Brain microvascular endothelial cell (primary cell): ENCODE measurements at regions not wholly inside any gene's neighbourhood (a gene's known extent, or its start where the extent isn't known, plus 50 kb on each side); places are given as distances from the start of the nearest gene placed in this dataset.

Experiments
- DNase-seq: peaks from one replicate; pipeline ENCODE4 v3.0.0-alpha.2; 2020
- H3K27ac ChIP-seq: fragments of 250-450 bp; sonication (Bioruptor Pico); 2 replicates; pipeline ENCODE4 v1.5.1; 2020; ENCODE audit warnings: mild to moderate bottlenecking, moderate library complexity
- H3K27me3 ChIP-seq: fragments of 250-450 bp; sonication (Bioruptor Pico); replicated peaks from 2 replicates; pipeline ENCODE4 v1.5.1; 2020; ENCODE audit warnings: mild to moderate bottlenecking
- H3K36me3 ChIP-seq: fragments of 250-450 bp; sonication (Bioruptor Pico); replicated peaks from 2 replicates; pipeline ENCODE4 v1.5.1; 2020; ENCODE audit warnings: mild to moderate bottlenecking
- H3K4me3 ChIP-seq: 2 replicates; pipeline ENCODE4 v1.5.1; 2011; ENCODE audit warnings: low read depth, mild to moderate bottlenecking, control low read depth, low read length, moderate library complexity
- CTCF ChIP-seq: IDR thresholded peaks from 2 replicates; pipeline ENCODE4 v1.5.1; 2011; ENCODE audit warnings: low read depth, mild to moderate bottlenecking, moderate library complexity, low read length, control low read depth, inconsistent platforms; ENCODE audit errors: missing control alignments
- in situ Hi-C: cut with HindIII; loops from 2 replicates; pipeline ENCODE4 v1.10.0; 2017; ENCODE audit warnings: low sequenced_read_pairs, low pct_ligation_motif_present

- no peaks in the 10 kb centered on the region for H3K27me3 ChIP-seq
- in situ Hi-C loops, result no loop called here
- no peak overlapping the region for H3K4me3 ChIP-seq
- no peak overlapping the region for H3K27ac ChIP-seq
- no peak for TF ChIP-seq CTCF
- no peak for DNase-seq
- H3K36me3 ChIP-seq, result no peaks in the 10 kb centered on the region
Observed at GRCh38 chr13:73323615-73324014, 264.8 kb downstream of the KLF5 start.

- no peak for DNase-seq
- no peak overlapping the region for H3K4me3 ChIP-seq
- no peak overlapping the region for H3K27ac ChIP-seq
- no peaks in the 10 kb centered on the region for H3K27me3 ChIP-seq
- in situ Hi-C loops, result no loop called here
- no peak for TF ChIP-seq CTCF
- H3K36me3 ChIP-seq, result no peaks in the 10 kb centered on the region
Observed at GRCh38 chr13:73321043-73321442, 262.2 kb downstream of the KLF5 start.

DNA sequence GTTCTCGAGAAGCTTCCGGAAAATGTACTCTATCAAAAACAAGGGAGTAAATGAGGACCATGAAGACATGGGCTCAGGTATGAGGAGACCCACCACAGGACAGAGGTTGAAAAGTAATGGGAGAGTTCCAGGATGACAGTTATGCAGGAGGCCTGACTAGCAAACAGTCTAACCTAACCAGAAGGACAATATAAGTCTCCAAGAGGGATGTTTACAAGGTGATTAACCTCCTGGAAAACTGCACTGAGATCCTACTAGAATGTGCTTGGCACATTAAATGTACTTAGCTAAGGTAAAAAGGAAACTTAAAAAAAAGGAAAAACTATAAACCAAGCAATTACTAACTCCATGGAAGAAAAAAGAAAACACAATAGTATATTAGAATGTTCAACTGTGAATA lies 258.3 kb downstream of the KLF5 start:
- H3K4me3 ChIP-seq, result no peak overlapping the region
- H3K36me3 ChIP-seq, result no peaks in the 10 kb centered on the region
- no peak for TF ChIP-seq CTCF
- no peak for DNase-seq
- no peaks in the 10 kb centered on the region for H3K27me3 ChIP-seq
- in situ Hi-C loops, result no loop called here
- no peak overlapping the region for H3K27ac ChIP-seq

GRCh38 chr13:73310366-73310765 lies 251.6 kb downstream of the KLF5 start:
- H3K36me3 ChIP-seq, result no peaks in the 10 kb centered on the region
- H3K4me3 ChIP-seq, result no peak overlapping the region
- H3K27ac ChIP-seq, result no peak overlapping the region
- TF ChIP-seq CTCF, result no peak
- in situ Hi-C loops, result no loop called here
- DNase-seq, result no peak
- H3K27me3 ChIP-seq, result no peaks in the 10 kb centered on the region

DNA sequence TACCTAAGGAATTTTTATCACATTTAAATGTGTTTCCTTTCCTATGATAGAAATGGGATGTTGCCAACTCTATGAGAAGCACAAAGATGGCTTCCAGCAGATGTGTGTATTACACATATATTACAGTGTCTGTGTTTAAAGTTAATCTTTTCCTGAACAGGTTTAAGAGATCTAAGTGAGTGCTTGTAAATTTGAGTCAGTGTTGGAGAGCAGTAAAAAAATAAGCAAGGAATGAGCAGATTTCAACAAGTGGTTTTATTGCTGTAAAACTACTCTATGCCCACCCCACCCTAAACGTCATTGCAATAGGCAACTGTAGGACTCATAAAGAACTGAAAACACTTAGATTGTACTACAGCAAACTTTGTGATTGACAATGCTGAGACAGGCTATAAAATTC lies 248.7 kb downstream of the KLF5 start:
- in situ Hi-C loops, result no loop called here
- H3K27ac ChIP-seq, result no peak overlapping the region
- no peaks in the 10 kb centered on the region for H3K36me3 ChIP-seq
- DNase-seq, result no peak
- H3K4me3 ChIP-seq, result no peak overlapping the region
- TF ChIP-seq CTCF, result no peak
- H3K27me3 ChIP-seq, result no peaks in the 10 kb centered on the region

GRCh38 chr13:73306688-73307087 lies 247.9 kb downstream of the KLF5 start:
- no peak for TF ChIP-seq CTCF
- in situ Hi-C loops, result no loop called here

More at GRCh38 chr13:73306688-73307087, 247.9 kb downstream of the KLF5 start:
- Histone ChIP-seq H3K27me3 (no peaks in the 10 kb centered on the region), H3K4me3 (no peak overlapping the region), H3K36me3 (no peaks in the 10 kb centered on the region), H3K27ac (no peak overlapping the region)
- no peak for DNase-seq
